ENCODE measurements at regions not wholly inside any gene's neighbourhood (a gene's known extent, or its start where the extent isn't known, plus 50 kb on each side); places are given as distances from the start of the nearest gene placed in this dataset.
A peak's percentile ranks its signal among the peaks of the same experiment; 100 is the strongest.
"Not testable (repeated sequence)": the region's sequence is repeated elsewhere in the genome, so short reads cannot be mapped to it uniquely, and the experiment has no call there.

DNA sequence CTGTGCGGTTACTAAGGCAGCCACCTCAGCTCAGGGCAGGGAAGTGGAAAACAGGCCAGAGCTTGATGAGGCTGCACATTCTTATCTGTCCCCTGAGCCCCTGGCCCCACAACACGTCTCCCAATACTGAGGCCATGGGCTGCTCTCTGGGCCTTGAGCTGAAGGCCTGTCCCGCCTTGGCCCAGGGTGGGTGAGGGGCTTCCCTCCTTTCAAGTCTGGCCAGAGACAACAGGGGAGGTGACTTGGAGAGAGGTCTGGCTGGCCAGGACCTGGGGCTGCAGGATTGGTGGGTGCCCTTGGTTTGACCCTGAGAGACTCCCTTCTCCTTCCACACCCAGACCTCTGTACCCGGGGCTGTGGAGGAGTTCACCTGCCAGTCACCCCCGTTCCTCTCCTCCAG, 563.8 kb downstream of the PTPRU start:
- H3K9me3 Mint-ChIP-seq = 0 out of 2 replicates have a peak, but pooled peaks cover 10% of the 10 kb centered on the region
- no peaks in the 10 kb centered on the region for H3K4me1 Mint-ChIP-seq (ENCODE audit: low read depth)
- H3K27ac Mint-ChIP-seq = no peak overlapping the region
- H3K4me3 Mint-ChIP-seq = no peak overlapping the region
- no peaks in the 10 kb centered on the region; the same call in 1 of the 2 replicates for H3K27me3 Mint-ChIP-seq (ENCODE audit: insufficient read depth)
- TF ChIP-seq CTCF (IDR thresholded peaks at IDR 0.05) = no peak
- H3K36me3 Mint-ChIP-seq (ENCODE audit: low read depth) = no peaks in the 10 kb centered on the region
- DNase-seq = no peak

DNA sequence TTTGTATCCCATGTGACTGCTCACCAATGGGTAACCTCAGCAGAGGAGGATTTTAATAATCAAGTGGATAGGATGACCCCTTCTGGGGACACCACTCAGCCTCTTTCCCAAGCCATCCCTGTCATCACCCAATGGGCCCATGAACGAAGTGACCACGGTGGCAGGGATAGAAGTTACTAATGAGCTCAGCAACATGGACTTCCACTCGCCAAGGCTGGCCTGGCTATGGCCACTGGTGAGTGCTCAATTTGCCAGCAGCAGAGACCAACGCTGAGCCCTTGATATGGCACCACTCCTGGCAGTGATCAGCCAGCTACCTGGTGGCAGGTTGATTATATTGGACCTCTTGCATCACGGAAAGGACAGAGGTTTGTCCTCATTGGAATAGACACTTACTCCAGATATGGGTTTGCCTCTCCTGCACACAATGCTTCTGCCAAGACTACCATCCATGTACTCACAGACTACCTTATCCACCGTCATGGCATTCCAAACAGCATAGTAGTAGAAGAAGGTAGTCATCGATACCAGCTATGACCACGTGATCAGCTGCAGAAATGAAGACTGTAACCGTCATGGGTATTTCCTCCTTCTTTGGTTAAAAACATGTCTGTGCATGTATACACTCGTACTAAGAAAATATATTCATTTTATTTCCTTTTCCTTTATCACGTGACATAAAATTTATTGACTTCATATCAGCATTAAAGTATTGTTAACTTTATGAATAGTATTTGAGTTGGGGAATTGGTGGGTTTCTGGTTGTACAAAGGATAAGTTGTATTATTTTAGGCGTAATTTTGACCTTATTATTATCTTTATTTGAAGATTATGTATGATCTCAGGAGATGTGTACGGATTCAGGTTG, 562.6 kb downstream of the PTPRU start:
- TF ChIP-seq CTCF (IDR thresholded peaks at IDR 0.05) = no peak
- no peak for DNase-seq
- Mint-ChIP-seq H3K27me3 (ENCODE audit: insufficient read depth) (no peaks in the 10 kb centered on the region; the same call in 1 of the 2 replicates), H3K4me3 (no peak overlapping the region), H3K36me3 (ENCODE audit: low read depth) (no peaks in the 10 kb centered on the region), H3K27ac (no peak overlapping the region), H3K4me1 (ENCODE audit: low read depth) (no peaks in the 10 kb centered on the region), H3K9me3 (0 out of 2 replicates have a peak, but pooled peaks cover 10% of the 10 kb centered on the region)

DNA sequence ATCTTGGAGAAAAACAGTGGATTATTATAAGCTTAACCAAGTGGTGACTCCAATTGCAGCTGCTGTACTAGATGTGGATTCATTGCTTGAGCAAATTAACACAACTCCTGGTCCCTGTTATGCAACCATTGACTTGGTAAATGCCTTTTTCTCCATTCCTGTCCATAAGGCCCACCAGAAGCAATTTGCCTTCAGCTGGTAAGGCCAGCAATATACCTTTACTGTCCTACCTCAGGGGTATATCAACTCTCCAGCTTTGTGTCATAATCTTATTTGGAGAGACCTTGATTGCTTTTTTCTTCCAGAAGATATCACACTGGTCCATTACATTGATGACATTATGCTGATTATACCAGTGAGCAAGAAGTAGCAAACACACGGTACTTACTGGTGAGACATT, 560.8 kb downstream of the PTPRU start:
- H3K27me3 Mint-ChIP-seq (ENCODE audit: insufficient read depth); H3K4me1 Mint-ChIP-seq (ENCODE audit: low read depth); H3K9me3 Mint-ChIP-seq; H3K36me3 Mint-ChIP-seq (ENCODE audit: low read depth); H3K27ac Mint-ChIP-seq; DNase-seq; H3K4me3 Mint-ChIP-seq: not testable (repeated sequence)

- H3K9me3 Mint-ChIP-seq; H3K27ac Mint-ChIP-seq; H3K36me3 Mint-ChIP-seq (ENCODE audit: low read depth); H3K4me3 Mint-ChIP-seq; DNase-seq; H3K4me1 Mint-ChIP-seq (ENCODE audit: low read depth); H3K27me3 Mint-ChIP-seq (ENCODE audit: insufficient read depth): not testable (repeated sequence)
Measured at GRCh38 chr1:29795965-29796364, 559.6 kb downstream of the PTPRU start.

DNA sequence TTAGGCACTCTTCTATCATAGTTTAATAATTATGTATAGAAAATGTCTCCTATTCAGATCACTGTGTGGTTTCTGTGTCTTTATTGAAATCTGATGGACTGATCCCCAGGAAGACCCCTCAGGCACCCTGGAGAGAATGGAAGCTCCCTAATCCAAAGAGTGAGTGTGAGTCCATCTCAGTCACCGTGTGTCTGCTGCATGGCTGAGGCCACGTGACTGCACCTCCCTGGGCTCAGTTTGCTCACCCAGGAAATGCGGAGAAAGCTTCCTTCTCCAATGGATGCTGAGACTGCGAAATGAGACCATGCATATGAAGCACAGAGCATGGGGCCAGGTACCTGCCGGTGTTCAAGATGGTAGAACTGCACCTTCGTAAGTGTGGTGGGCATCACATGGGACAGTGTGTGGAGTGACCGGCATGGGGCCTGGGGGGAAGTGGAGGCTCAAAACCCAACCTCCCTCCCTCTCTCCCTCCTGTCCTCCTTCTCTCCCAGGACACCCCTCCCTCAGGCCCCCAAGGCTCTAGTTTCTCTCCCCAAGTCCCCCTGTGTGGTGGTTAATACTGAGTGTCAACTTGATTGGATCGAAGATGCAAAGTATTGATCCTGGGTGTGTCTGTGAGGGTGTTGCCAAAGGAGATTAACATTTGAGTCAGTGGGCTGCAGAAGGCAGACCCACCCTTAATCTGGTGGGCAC, 557.5 kb downstream of the PTPRU start:
- Mint-ChIP-seq H3K27ac (no peak overlapping the region), H3K9me3 (0 out of 2 replicates have a peak, but pooled peaks cover 10% of the 10 kb centered on the region), H3K4me3 (no peak overlapping the region), H3K36me3 (ENCODE audit: low read depth) (no peaks in the 10 kb centered on the region), H3K27me3 (ENCODE audit: insufficient read depth) (no peaks in the 10 kb centered on the region), H3K4me1 (ENCODE audit: low read depth) (no peaks in the 10 kb centered on the region)
- TF ChIP-seq CTCF (IDR thresholded peaks at IDR 0.05) = no peak
- DNase-seq = no peak

GRCh38 chr1:29793101-29793546, 556.8 kb downstream of the PTPRU start:
- TF ChIP-seq CTCF (IDR thresholded peaks at IDR 0.05) = peak; percentile 85
- Mint-ChIP-seq H3K4me3 (no peak overlapping the region), H3K36me3 (ENCODE audit: low read depth) (no peaks in the 10 kb centered on the region), H3K4me1 (ENCODE audit: low read depth) (no peaks in the 10 kb centered on the region), H3K27me3 (ENCODE audit: insufficient read depth) (no peaks in the 10 kb centered on the region), H3K27ac (no peak overlapping the region), H3K9me3 (0 out of 2 replicates have a peak, but pooled peaks cover 10% of the 10 kb centered on the region)
- DNase-seq = peak; percentile 50

Data from HFFc6 (cell line).